ENCODE measurements at regions not wholly inside any gene's neighbourhood (a gene's known extent, or its start where the extent isn't known, plus 50 kb on each side); places are given as distances from the start of the nearest gene placed in this dataset.
A peak's percentile ranks its signal among the peaks of the same experiment; 100 is the strongest.

GRCh38 chr18:67260841-67261240, 255.7 kb downstream of the DSEL start:
- DNase-seq (ENCODE audit: low read depth): peak; percentile 44
- no peak overlapping the region for H3K4me3 ChIP-seq (ENCODE audit: low read depth, low read length)

GRCh38 chr18:67250776-67251424, 265.6 kb downstream of the DSEL start:
- H3K4me3 ChIP-seq (ENCODE audit: low read depth, low read length): no peak overlapping the region
- DNase-seq (ENCODE audit: low read depth): no peak

GRCh38 chr18:67243799-67244587, 272.5 kb downstream of the DSEL start:
- no peak for DNase-seq (ENCODE audit: low read depth)
- peak overlapping the region; percentile 24 for H3K4me3 ChIP-seq (ENCODE audit: low read depth, low read length)

GRCh38 chr18:67242001-67242400, 274.5 kb downstream of the DSEL start:
- H3K4me3 ChIP-seq (ENCODE audit: low read depth, low read length): no peak overlapping the region
- no peak for DNase-seq (ENCODE audit: low read depth)

- H3K4me3 ChIP-seq (ENCODE audit: low read depth, low read length): no peak overlapping the region
- DNase-seq (ENCODE audit: low read depth): no peak
Observed at GRCh38 chr18:67241299-67241698, 275.2 kb downstream of the DSEL start.

- DNase-seq (ENCODE audit: low read depth): no peak
- H3K4me3 ChIP-seq (ENCODE audit: low read depth, low read length): no peak overlapping the region
Observed at GRCh38 chr18:67239826-67240225, 276.7 kb downstream of the DSEL start.

- no peak for DNase-seq (ENCODE audit: low read depth)
- no peak overlapping the region for H3K4me3 ChIP-seq (ENCODE audit: low read depth, low read length)
Observed at GRCh38 chr18:67232991-67233390, 283.5 kb downstream of the DSEL start.

- H3K4me3 ChIP-seq (ENCODE audit: low read depth, low read length): no peak overlapping the region
- DNase-seq (ENCODE audit: low read depth): peak; percentile 69
Observed at GRCh38 chr18:67232406-67232805, 284.1 kb downstream of the DSEL start.

- H3K4me3 ChIP-seq (ENCODE audit: low read depth, low read length): no peak overlapping the region
- no peak for DNase-seq (ENCODE audit: low read depth)
Observed at GRCh38 chr18:67222887-67223286, 293.6 kb downstream of the DSEL start.

- DNase-seq (ENCODE audit: low read depth): no peak
- no peak overlapping the region for H3K4me3 ChIP-seq (ENCODE audit: low read depth, low read length)
Observed at GRCh38 chr18:67219821-67220220, 296.7 kb downstream of the DSEL start.

GRCh38 chr18:67218556-67218955, 298.0 kb downstream of the DSEL start:
- no peak for DNase-seq (ENCODE audit: low read depth)
- H3K4me3 ChIP-seq (ENCODE audit: low read depth, low read length): no peak overlapping the region

- peak; percentile 27 for DNase-seq (ENCODE audit: low read depth)
- no peak overlapping the region for H3K4me3 ChIP-seq (ENCODE audit: low read depth, low read length)
Observed at GRCh38 chr18:67217551-67218166, 298.9 kb downstream of the DSEL start.

- no peak for DNase-seq (ENCODE audit: low read depth)
- H3K4me3 ChIP-seq (ENCODE audit: low read depth, low read length): no peak overlapping the region
Observed at GRCh38 chr18:67216846-67217245, 299.7 kb downstream of the DSEL start.

GRCh38 chr18:67215686-67216085, 300.8 kb downstream of the DSEL start:
- DNase-seq (ENCODE audit: low read depth): no peak
- no peak overlapping the region for H3K4me3 ChIP-seq (ENCODE audit: low read depth, low read length)

GRCh38 chr18:67211646-67212045, 304.9 kb downstream of the DSEL start:
- no peak for DNase-seq (ENCODE audit: low read depth)
- no peak overlapping the region for H3K4me3 ChIP-seq (ENCODE audit: low read depth, low read length)

GRCh38 chr18:67200665-67201064, 315.9 kb downstream of the DSEL start:
- DNase-seq (ENCODE audit: low read depth): no peak
- no peak overlapping the region for H3K4me3 ChIP-seq (ENCODE audit: low read depth, low read length)

- peak; percentile 14 for DNase-seq (ENCODE audit: low read depth)
- H3K4me3 ChIP-seq (ENCODE audit: low read depth, low read length): no peak overlapping the region
Observed at GRCh38 chr18:67199993-67200617, 316.4 kb downstream of the DSEL start.

- H3K4me3 ChIP-seq (ENCODE audit: low read depth, low read length): no peak overlapping the region
- DNase-seq (ENCODE audit: low read depth): no peak
Observed at GRCh38 chr18:67194886-67195285, 321.6 kb downstream of the DSEL start.

GRCh38 chr18:67192535-67192934, 324.0 kb downstream of the DSEL start:
- no peak for DNase-seq (ENCODE audit: low read depth)
- no peak overlapping the region for H3K4me3 ChIP-seq (ENCODE audit: low read depth, low read length)

- DNase-seq (ENCODE audit: low read depth): no peak
- no peak overlapping the region for H3K4me3 ChIP-seq (ENCODE audit: low read depth, low read length)
Observed at GRCh38 chr18:67183398-67183797, 333.1 kb downstream of the DSEL start.

Measured in skeletal muscle cell (primary cell).